Endothelial cell of umbilical vein (primary cell): ENCODE measurements at regions not wholly inside any gene's neighbourhood (a gene's known extent, or its start where the extent isn't known, plus 50 kb on each side); places are given as distances from the start of the nearest gene placed in this dataset.

Source experiments
- BruUV-seq: library from RNA; stranded (reverse); fragments of 400-500 nt; replicated peaks from 2 replicates; lab custom pipeline; 2021; lab: Mats Ljungman, UMichigan
- CTCF ChIA-PET: fragments of 300-600, 350-600 bp; sonication (Branson Sonifier 250); formaldehyde crosslinking; loops from one replicate; lab custom pipeline; 2021; ENCODE audit warnings: antibody characterized with exemption, inconsistent platforms; lab: Charles Lee
- POLR2A ChIA-PET: fragments of 300-600, 350-600 bp; sonication (Branson Sonifier 250); formaldehyde crosslinking; loops from one replicate; lab custom pipeline; 2021; ENCODE audit warnings: antibody characterized with exemption, inconsistent platforms; lab: Charles Lee
- DNase-seq: peaks from one replicate; pipeline ENCODE4 v3.0.0-alpha.2; 2011; ENCODE audit warnings: low read depth, low spot score
- FAIRE-seq: peaks from 2 replicates; lab custom pipeline; 2011; peaks lifted over from hg19 to GRCh38; lab: Jason Lieb, UNC
- H2AFZ ChIP-seq: 2 replicates; pipeline ENCODE4 v1.6.0; 2012; ENCODE audit warnings: low read depth, low read length, control low read depth, inconsistent platforms
- H3K27ac ChIP-seq: 2 replicates; pipeline ENCODE4 v1.5.1; 2011; ENCODE audit warnings: low read depth, mild to moderate bottlenecking, control low read depth, low read length, moderate library complexity; ENCODE audit not compliant: insufficient read depth
- H3K27me3 ChIP-seq, 2 experiments: 2 replicates each; pipeline versions ENCODE4 v1.6.0 to v1.6.1; 2011; ENCODE audit warnings: low read length in 2 of 2, mixed read lengths in 1 of 2; ENCODE audit not compliant: control insufficient read depth in 2 of 2, insufficient read depth in 2 of 2
- H3K36me3 ChIP-seq, 2 experiments: 2 replicates in 1 of 2; 3 replicates in 1 of 2; pipeline ENCODE4 v1.5.1; 2011; ENCODE audit warnings: low read length in 2 of 2, mild to moderate bottlenecking in 1 of 2, moderate library complexity in 1 of 2; ENCODE audit not compliant: control insufficient read depth in 2 of 2, insufficient read depth in 2 of 2; ENCODE audit errors: extremely low read depth in 1 of 2
- H3K4me1 ChIP-seq: 3 replicates; pipeline ENCODE4 v1.5.1; 2011; ENCODE audit warnings: mild to moderate bottlenecking, low read length; ENCODE audit not compliant: control insufficient read depth, insufficient read depth; ENCODE audit errors: extremely low read depth
- H3K4me2 ChIP-seq: 2 replicates; pipeline ENCODE4 v1.6.1; 2011; ENCODE audit warnings: low read length, control low read depth, mixed read lengths; ENCODE audit not compliant: insufficient read depth
- H3K4me3 ChIP-seq, 3 experiments: fragments of 200-600 bp in 1 of 3; sonication (generic), shearing (Covaris generic) in 1 of 3; replicated peaks in 1 of 3; 2 replicates each; pipeline ENCODE4 v1.5.1; 2011 to 2016; ENCODE audit warnings: control low read depth in 3 of 3, low read length in 3 of 3, mild to moderate bottlenecking in 2 of 3, inconsistent platforms in 1 of 3, low read depth in 1 of 3, moderate library complexity in 1 of 3; ENCODE audit not compliant: insufficient read depth in 1 of 3
- H3K79me2 ChIP-seq: 2 replicates; pipeline ENCODE4 v1.6.0; 2012; ENCODE audit warnings: low read length, inconsistent platforms; ENCODE audit not compliant: control insufficient read depth, insufficient read depth
- H3K9ac ChIP-seq: replicated peaks from 2 replicates; pipeline ENCODE3; 2011; ENCODE audit warnings: low read length, control low read depth; ENCODE audit not compliant: insufficient read depth; ENCODE audit errors: extremely low read depth
- H3K9me1 ChIP-seq: replicated peaks from 3 replicates; pipeline ENCODE4 v1.6.0; 2011; ENCODE audit warnings: mild to moderate bottlenecking, low read length; ENCODE audit not compliant: control insufficient read depth, insufficient read depth; ENCODE audit errors: extremely low read depth
- H3K9me3 ChIP-seq: replicated peaks from 2 replicates; pipeline ENCODE4 v1.5.1; 2012; ENCODE audit warnings: low read length, inconsistent platforms; ENCODE audit not compliant: control insufficient read depth, insufficient read depth
- H4K20me1 ChIP-seq: replicated peaks from 2 replicates; pipeline ENCODE3; 2011; ENCODE audit warnings: mild to moderate bottlenecking, low read length; ENCODE audit not compliant: control insufficient read depth, insufficient read depth; ENCODE audit errors: extremely low read depth
- EZH2 ChIP-seq: IDR thresholded peaks from 2 replicates; pipeline ENCODE4 v1.6.1; 2012; ENCODE audit warnings: borderline replicate concordance, low read depth, mild to moderate bottlenecking, moderate library complexity, low read length, inconsistent platforms; ENCODE audit not compliant: severe bottlenecking
- FOS ChIP-seq: IDR thresholded peaks from 2 replicates; pipeline ENCODE4 v1.6.1; 2011; ENCODE audit warnings: mild to moderate bottlenecking, low read length, moderate library complexity, borderline replicate concordance; ENCODE audit not compliant: insufficient read depth
- GATA2 ChIP-seq: IDR thresholded peaks from 2 replicates; pipeline ENCODE4 v1.7.0; 2011; ENCODE audit warnings: low read depth, mild to moderate bottlenecking, moderate library complexity, mixed read lengths, low read length; ENCODE audit not compliant: insufficient read length, insufficient read depth
- JUN ChIP-seq: IDR thresholded peaks from 2 replicates; pipeline ENCODE4 v1.6.1; 2011; ENCODE audit warnings: borderline replicate concordance, low read depth; ENCODE audit not compliant: insufficient read length, insufficient read depth
- MYC ChIP-seq: IDR thresholded peaks from one replicate; pipeline ENCODE4 v1.6.1; 2011; ENCODE audit warnings: mild to moderate bottlenecking, low read depth, low read length
- POLR2A ChIP-seq: IDR thresholded peaks from 2 replicates; pipeline ENCODE4 v1.6.1; 2012; ENCODE audit warnings: low read depth, mild to moderate bottlenecking, control low read depth, low read length
- POLR2AphosphoS5 ChIP-seq: IDR thresholded peaks from 2 replicates; pipeline ENCODE4 v1.6.1; 2012; ENCODE audit warnings: low read depth, mild to moderate bottlenecking, control low read depth, low read length, moderate library complexity; ENCODE audit not compliant: insufficient read depth
- dilution Hi-C: fragments of 300-500 bp; cut with MboI; formaldehyde crosslinking; loops from one replicate; pipeline ENCODE4 v1.15.0; 2019; ENCODE audit warnings: low sequenced_read_pairs; ENCODE audit not compliant: extremely low pct_ligation_motif_present
- intact Hi-C: fragments of 100-400 bp; cut with micrococcal nuclease; formaldehyde crosslinking; loops from one replicate; pipeline ENCODE4 v1.10.0; 2022
- TF ChIP-seq, protein P1 (sequence below), 2 donors: IDR thresholded peaks; 1 replicate in 1 of 2; 2 replicates in 1 of 2; pipeline ENCODE4 v1.5.1; 2011; ENCODE audit warnings: low read length in 2 of 2, mild to moderate bottlenecking in 2 of 2, moderate library complexity in 2 of 2, control low read depth in 1 of 2, inconsistent platforms in 1 of 2, low read depth in 1 of 2; ENCODE audit not compliant: insufficient read depth in 1 of 2; ENCODE audit errors: extremely low read depth in 1 of 2
- TF ChIP-seq, protein P2 (sequence below): IDR thresholded peaks from 2 replicates; pipeline ENCODE4 v1.6.1; 2011; ENCODE audit not compliant: insufficient read depth, insufficient read length

- no peak for FAIRE-seq
- BruUV-seq: no TSS peak
- POLR2A ChIA-PET: no interaction called here
These were observed 633.1 kb downstream of the CDH26 start for GRCh38 chr20:60591172-60591799.

More at GRCh38 chr20:60591172-60591799, 633.1 kb downstream of the CDH26 start:
- Histone ChIP-seq H3K36me3 (no peaks in the 10 kb centered on the region), H3K4me3 (no peak overlapping the region), H3K79me2 (no peaks in the 10 kb centered on the region), H2AFZ (no peak overlapping the region), H3K27me3 (no peaks in the 10 kb centered on the region), H4K20me1 (no peaks in the 10 kb centered on the region), H3K9me3 (peaks cover 10% of the 10 kb centered on the region), H3K9ac (no peak overlapping the region), H3K27ac (no peak overlapping the region), H3K4me2 (no peak overlapping the region), H3K4me1 (no peaks in the 10 kb centered on the region), H3K9me1 (no peaks in the 10 kb centered on the region)
- TF ChIP-seq FOS (no peak), EZH2 (no peak), MYC (no peak), POLR2AphosphoS5 (no peak), POLR2A (no peak), GATA2 (no peak), JUN (no peak)
- TF ChIP-seq, protein P1, sequence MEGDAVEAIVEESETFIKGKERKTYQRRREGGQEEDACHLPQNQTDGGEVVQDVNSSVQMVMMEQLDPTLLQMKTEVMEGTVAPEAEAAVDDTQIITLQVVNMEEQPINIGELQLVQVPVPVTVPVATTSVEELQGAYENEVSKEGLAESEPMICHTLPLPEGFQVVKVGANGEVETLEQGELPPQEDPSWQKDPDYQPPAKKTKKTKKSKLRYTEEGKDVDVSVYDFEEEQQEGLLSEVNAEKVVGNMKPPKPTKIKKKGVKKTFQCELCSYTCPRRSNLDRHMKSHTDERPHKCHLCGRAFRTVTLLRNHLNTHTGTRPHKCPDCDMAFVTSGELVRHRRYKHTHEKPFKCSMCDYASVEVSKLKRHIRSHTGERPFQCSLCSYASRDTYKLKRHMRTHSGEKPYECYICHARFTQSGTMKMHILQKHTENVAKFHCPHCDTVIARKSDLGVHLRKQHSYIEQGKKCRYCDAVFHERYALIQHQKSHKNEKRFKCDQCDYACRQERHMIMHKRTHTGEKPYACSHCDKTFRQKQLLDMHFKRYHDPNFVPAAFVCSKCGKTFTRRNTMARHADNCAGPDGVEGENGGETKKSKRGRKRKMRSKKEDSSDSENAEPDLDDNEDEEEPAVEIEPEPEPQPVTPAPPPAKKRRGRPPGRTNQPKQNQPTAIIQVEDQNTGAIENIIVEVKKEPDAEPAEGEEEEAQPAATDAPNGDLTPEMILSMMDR (IDR thresholded peaks at IDR 0.05; ENCODE audit: extremely low read depth in 1 of 2, insufficient read depth in 1 of 2, low read depth in 1 of 2, low read length in 2 of 2): no peak
- TF ChIP-seq, protein P2, sequence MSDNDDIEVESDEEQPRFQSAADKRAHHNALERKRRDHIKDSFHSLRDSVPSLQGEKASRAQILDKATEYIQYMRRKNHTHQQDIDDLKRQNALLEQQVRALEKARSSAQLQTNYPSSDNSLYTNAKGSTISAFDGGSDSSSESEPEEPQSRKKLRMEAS: no peak
- intact Hi-C loops (no loop called here), dilution Hi-C loops (no loop called here)
- no peak for DNase-seq
- CTCF ChIA-PET: no interaction called here
